ENCODE measurements at regions not wholly inside any gene's neighbourhood (a gene's known extent, or its start where the extent isn't known, plus 50 kb on each side); places are given as distances from the start of the nearest gene placed in this dataset.

DNA sequence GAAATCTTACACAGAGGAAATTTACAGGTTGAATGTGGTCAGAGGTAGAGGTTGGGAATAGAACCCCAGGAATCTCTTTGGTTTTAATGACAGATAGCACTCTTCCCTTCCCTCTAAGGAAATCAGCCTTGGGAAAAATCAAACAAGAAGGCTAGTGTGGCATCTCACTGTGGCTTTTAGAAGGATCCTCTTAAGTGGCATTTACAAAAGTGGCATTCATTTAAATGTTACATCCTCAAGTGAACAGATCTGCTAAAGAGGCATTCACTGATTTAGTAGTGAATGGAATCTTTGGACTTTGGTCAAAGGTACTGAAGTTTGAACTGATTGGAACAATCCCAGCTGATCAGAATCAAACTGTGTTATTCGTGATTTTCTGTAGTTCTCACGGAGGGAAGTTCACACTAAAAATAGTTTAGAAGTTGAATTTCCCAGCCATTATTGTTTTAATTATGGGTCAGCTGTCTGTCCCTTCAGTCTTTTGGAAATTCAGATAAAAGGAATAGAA lies 136.5 kb upstream of the FN1 start:
- ChIA-PET CTCF (interaction anchor here (0.6 to 0.7 kb wide), 2 partner anchors 121 to 132 kb away, joined by 3 to 4 read pairs; no protein-coding TSS in a partner anchor), POLR2A (ENCODE audit: low non-redundant PET) (no interaction called here)
- no peak overlapping the region for H3K27ac ChIP-seq
- no peak for DNase-seq (ENCODE audit: low spot score)
- TF ChIP-seq, protein P1, sequence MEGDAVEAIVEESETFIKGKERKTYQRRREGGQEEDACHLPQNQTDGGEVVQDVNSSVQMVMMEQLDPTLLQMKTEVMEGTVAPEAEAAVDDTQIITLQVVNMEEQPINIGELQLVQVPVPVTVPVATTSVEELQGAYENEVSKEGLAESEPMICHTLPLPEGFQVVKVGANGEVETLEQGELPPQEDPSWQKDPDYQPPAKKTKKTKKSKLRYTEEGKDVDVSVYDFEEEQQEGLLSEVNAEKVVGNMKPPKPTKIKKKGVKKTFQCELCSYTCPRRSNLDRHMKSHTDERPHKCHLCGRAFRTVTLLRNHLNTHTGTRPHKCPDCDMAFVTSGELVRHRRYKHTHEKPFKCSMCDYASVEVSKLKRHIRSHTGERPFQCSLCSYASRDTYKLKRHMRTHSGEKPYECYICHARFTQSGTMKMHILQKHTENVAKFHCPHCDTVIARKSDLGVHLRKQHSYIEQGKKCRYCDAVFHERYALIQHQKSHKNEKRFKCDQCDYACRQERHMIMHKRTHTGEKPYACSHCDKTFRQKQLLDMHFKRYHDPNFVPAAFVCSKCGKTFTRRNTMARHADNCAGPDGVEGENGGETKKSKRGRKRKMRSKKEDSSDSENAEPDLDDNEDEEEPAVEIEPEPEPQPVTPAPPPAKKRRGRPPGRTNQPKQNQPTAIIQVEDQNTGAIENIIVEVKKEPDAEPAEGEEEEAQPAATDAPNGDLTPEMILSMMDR (conservative IDR thresholded peaks at IDR 0.05; ENCODE audit: low read depth), result no peak

DNA sequence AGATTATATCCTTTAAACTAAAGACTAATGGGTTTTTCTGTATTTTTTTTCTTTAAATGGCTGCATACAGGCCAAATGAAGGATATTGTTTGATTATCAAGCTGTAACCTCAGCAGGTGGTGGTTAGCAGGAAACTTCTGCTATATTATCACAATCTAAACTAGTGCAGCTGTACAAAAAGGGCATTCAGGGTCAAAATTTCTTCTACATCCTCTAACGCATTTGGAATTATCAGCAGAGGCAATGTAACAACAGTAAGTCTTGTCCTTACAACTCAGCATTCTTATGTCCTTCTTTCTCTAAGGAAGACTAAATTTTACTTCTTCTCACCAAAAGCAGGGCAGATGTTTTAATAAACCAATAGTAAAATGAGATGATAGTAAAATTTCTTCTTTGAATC lies 135.8 kb upstream of the FN1 start:
- CTCF ChIA-PET, result interaction anchor here (0.7 kb wide), 2 partner anchors 90 to 131 kb away, joined by 3 to 4 read pairs; no protein-coding TSS in a partner anchor
- TF ChIP-seq, protein P1 (conservative IDR thresholded peaks at IDR 0.05; ENCODE audit: low read depth), result no peak
- H3K27ac ChIP-seq, result no peak overlapping the region
- POLR2A ChIA-PET (ENCODE audit: low non-redundant PET), result no interaction called here
- DNase-seq (ENCODE audit: low spot score), result no peak

DNA sequence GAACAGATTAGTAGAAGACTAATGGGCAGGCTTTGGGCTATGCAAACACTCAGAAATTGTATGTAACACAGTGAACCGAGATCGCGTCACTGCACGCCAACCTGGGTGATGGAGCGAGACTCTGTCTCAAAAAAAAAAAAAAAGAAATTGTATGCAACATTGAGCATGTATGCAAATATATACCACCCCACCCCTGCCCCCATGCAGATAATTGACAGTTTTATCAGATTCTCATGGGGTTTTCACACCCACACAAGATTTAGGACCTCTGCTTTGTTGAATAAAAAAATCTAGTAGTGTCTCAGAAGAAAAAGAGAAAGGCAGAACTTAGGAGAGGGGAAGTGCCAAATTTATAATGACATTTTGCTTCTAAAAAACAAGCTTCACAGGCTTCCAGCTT lies 131.6 kb upstream of the FN1 start:
- POLR2A ChIA-PET (ENCODE audit: low non-redundant PET), result no interaction called here
- TF ChIP-seq, protein P1 (conservative IDR thresholded peaks at IDR 0.05; ENCODE audit: low read depth), result no peak
- CTCF ChIA-PET, result interaction anchor here (0.6 kb wide), 1 partner anchor 44 kb away, joined by 3 read pairs; no protein-coding TSS in a partner anchor
- DNase-seq (ENCODE audit: low spot score), result no peak
- no peak overlapping the region for H3K27ac ChIP-seq

DNA sequence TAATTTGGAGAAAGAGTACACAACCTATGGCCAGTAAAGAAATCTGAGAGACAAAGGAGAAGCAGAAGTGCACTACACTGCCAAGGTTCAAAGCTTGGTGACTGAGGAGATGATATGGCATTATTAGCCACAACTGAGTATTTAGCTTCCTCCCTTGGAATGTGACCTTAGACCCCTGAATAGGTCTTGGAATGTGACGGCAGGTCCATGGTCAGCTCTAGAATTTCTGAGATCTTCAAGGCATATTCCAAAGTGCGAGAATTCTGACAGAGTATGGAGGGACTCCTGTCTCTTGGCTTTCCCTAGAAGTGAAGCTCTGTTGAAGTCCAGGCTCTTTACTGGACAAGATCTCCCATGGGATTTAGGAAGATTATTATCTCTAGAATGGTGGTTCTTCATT lies 130.0 kb upstream of the FN1 start:
- POLR2A ChIA-PET (ENCODE audit: low non-redundant PET), result no interaction called here

DNA sequence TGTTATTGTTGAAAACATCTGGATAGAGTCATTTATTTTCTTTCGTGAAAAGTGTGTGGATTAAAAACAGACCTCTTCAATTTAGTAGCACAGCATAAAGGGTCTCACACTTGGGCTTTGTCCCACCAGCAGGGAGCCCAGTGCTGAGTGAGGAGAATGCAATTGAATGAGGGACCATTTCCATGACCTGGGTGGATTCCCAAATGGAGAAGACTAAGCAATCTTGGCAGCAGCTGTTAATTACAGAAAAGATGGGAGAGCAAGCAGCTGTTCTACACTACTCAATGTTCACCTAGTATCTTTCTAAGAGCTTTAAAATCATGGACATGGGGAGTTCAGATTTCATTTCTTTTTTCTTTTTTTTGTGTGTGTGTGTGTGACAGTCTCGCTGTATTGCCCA lies 121.8 kb upstream of the FN1 start:
- no peak for DNase-seq (ENCODE audit: low spot score)
- ChIA-PET POLR2A (ENCODE audit: low non-redundant PET) (no interaction called here), CTCF (no interaction called here)
- H3K27ac ChIP-seq, result no peak overlapping the region
- TF ChIP-seq, protein P1 (conservative IDR thresholded peaks at IDR 0.05; ENCODE audit: low read depth), result no peak

More for the DNA sequence above, 130.0 kb upstream of the FN1 start:
- DNase-seq (ENCODE audit: low spot score), result no peak
- CTCF ChIA-PET, result no interaction called here
- TF ChIP-seq, protein P1 (conservative IDR thresholded peaks at IDR 0.05; ENCODE audit: low read depth), result no peak
- no peak overlapping the region for H3K27ac ChIP-seq

DNA sequence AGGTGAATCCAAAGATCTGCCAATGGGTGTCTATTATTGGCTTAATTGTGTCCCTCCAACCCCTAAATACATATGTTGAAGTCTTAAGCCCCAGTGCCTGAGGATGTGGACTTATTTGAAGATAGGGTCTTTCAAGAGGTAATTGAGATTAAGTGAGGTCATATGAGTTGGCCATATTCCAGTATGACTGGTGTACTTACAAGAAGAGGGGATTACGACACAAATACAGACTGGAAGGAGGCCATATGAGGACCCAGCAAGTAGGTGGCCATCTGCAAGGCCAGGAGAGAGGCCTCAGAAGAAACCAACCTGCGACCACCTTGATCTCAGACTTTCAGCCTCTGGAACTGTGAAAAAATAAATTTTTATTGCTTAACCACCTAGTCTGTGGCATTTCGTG lies 121.1 kb upstream of the FN1 start:
- CTCF ChIA-PET, result no interaction called here
- DNase-seq (ENCODE audit: low spot score), result no peak
- no peak overlapping the region for H3K27ac ChIP-seq
- TF ChIP-seq, protein P1 (conservative IDR thresholded peaks at IDR 0.05; ENCODE audit: low read depth), result no peak
- POLR2A ChIA-PET (ENCODE audit: low non-redundant PET), result no interaction called here
